ENCODE measurements at regions not wholly inside any gene's neighbourhood (a gene's known extent, or its start where the extent isn't known, plus 50 kb on each side); places are given as distances from the start of the nearest gene placed in this dataset.

- DNase-seq: no peak
Observed at GRCh38 chr18:46352520-46353250, 248.5 kb downstream of the HAUS1 start.

- DNase-seq: no peak
Observed at GRCh38 chr18:46353460-46353859, 249.3 kb downstream of the HAUS1 start.

DNA sequence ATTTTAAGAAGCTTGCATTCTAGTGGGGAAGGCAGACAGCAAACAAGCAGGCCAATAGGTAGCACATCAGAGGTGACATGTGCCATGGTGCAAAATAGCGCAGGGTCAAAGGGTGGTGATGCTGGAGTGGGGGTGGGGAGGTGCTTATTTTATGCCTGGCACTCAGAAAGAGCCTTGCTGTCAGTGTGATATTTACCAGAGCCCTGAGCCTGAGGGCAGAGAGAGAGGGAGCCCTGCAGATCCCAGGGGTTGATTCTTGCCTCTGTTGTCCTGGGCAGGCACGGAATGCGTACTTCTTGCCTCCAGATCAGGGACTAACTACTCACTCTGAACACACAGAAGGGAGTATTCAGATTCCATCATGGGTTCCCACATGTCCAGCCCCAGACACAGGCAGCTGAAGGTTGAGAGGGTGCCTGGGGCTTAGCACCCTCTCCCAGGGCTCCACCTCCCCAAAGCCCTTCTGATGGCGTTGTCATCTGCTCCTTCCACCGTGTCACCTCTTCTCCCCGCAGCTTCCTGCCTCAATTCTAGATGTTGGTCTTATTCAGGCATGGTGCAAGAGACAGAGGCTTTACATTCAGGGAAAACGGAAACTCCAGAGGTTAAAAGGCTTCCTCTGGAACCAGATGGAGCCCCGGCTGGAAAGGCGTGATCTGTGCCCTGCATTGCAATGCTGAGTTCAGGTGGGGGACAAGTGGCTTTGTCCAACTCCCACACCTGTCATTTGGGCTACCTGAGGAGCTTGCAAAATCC lies 252.3 kb downstream of the HAUS1 start:
- DNase-seq: no peak

DNA sequence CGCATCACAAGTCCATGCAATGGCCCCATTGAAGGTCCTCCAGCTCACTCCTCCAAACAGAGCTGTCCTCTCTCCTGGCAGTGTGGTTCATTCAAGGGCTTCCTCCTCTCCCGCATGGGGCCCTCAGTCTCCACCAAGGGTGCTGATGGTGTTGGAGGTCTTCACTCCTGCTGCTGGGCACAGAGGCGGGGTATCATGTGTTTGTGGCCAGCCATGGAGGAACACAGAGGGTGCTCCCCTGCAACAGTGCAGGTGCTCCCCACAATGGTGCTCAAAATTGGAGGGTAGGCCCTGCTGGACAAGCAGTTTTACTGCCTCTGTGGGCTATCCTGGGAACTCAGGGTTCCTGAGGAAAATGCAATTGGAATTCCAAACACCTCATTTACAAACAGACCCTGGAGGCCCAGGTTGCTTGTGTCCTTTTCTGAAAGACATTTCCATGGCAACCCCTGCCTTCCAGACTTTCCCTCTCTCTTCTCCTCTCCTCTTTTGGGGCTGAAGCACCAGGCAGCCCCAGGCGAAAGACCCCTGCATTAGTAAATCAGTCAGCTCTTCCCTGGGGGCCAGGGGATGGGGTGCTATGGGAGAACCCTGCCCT lies 256.0 kb downstream of the HAUS1 start:
- no peak for DNase-seq

DNA sequence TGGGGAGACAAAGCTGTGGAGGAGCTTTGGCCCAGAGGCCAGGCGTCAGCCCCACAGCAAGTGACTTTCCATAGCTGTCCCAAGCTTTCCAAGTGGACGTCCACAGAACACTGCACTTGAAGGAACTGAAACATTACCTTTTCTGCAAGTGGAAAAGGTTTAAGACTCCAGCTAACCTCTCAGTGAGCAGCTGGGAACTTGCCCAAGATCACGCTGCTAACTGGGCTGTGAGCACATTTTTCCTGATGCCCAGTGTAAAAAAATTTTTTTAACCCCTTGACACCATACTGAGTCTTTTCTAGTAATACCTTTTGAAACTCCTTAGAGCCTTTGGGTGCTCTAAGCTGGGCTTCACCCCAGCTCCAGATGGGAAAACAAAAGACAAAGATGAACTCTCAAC lies 256.7 kb downstream of the HAUS1 start:
- no peak for DNase-seq

- no peak for DNase-seq
Observed at GRCh38 chr18:46362533-46362932, 258.3 kb downstream of the HAUS1 start.

GRCh38 chr18:46364048-46364447 lies 259.9 kb downstream of the HAUS1 start:
- DNase-seq: no peak

DNA sequence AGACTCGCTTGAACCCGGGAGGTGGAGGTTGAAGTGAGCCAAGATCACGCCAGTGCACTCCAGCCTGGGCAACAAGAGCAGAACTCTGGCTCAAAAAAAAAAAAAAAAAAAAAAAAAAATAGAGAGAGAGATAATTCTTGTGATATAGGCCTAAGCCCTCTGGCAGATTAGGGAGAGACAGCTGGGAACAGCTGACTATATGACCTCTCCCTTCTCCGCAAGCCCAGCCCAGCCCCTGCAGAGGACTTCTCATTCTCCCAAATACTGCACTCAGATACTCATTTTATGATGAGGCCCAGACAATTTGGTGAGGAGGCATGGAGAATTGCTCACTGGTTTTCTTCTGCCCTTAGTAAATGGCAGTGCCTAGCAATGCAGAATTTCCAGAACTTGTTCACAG lies 262.0 kb downstream of the HAUS1 start:
- no peak for DNase-seq

GRCh38 chr18:46366751-46367376 lies 262.7 kb downstream of the HAUS1 start:
- no peak for DNase-seq

DNA sequence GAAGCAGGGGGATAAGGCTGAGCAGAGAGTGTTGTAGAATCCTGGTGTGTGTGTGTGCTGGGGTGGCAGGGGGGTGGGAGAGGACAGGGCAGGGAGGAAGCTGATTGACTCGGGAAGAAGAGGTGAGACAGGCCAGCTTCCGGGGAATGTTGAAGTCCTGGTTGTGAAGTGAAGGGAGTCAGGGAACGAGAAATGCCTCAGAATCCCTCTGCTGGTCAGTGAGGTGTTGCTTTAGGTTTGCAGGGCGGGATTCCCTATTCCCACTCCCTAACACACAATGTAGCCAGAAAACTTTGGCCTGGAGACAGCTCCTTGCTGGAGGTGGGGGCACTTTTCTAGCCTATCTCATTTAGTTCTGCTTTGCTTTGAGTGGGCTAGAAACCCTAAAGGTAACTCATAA lies 265.1 kb downstream of the HAUS1 start:
- peak; percentile 7 for DNase-seq

DNA sequence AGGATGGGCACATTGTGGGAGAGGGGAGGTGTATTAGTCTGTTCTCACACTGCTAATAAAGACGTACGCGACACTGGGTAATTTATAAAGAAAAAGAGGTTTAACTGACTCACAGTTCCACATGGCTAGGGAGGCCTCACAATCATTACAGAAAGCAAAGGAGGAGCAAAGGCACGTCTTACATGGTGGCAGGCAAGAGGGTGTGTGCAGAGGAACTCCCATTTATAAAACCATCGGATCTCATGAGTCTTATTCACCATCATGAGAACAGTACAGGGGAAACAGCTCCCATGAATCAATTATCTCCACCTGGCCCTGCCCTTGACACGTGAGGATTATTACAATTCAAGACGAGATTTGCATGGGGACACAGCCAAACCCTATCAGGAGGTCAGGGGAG lies 266.7 kb downstream of the HAUS1 start:
- no peak for DNase-seq

- no peak for DNase-seq
Observed at GRCh38 chr18:46372670-46373069, 268.5 kb downstream of the HAUS1 start.

- no peak for DNase-seq
Observed at GRCh38 chr18:46373131-46373530, 268.9 kb downstream of the HAUS1 start.

DNA sequence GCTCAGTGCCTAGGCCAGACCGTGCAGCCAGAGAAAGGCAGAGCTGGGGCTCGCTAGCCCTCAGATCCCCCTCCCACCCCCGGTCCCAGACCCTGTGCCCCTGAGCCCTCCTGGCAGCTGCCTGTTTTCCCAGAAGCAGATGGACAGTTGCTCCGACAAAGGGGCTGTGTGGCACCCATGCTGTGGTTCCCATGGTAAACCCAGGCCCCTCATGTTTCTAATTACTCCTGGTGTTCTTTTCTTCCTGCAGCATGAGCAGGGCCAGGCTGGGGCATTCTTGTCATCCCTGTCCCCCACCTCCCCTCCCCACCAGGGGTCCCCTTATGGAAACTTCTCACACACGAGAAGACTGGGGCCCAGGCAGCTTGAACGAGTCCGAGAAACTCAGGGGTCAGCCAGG lies 269.6 kb downstream of the HAUS1 start:
- no peak for DNase-seq

- no peak for DNase-seq
Observed at GRCh38 chr18:46374850-46375249, 270.7 kb downstream of the HAUS1 start.

GRCh38 chr18:46377557-46377956 lies 273.4 kb downstream of the HAUS1 start:
- DNase-seq: no peak

DNA sequence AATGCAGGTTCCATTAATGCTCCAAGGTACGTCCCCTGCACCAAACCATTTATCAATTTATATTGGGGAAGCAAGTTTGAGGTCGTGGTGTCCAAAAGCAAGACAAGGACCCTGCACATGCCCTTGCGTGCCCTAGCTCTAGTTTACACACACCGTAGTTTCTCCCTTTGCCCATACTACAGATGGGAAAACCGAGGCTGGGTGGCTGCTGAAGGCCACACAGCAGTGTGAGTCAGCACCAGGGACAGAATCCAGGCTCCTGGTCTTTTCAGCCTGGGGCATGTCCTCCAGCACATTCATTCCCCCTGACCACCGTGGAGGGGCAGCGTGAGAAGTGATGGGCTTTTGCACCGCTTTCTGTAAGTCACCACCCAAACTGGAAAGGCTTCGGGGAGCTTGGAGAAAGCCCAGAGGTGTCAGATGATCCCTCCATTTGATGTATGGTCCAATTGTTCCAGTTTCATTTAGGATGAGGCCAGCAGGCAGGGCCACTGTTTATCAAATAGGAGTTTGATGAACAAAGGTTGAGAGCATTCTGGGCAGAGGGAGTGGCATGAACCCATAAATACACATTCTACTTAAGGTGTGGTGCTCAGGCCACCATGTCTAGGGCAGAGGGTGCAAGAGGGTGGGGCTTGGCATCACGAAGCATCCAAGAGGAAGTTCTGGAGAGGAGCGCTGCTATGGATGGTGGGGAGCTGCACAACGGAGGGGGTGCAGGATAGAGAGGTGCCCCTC lies 274.1 kb downstream of the HAUS1 start:
- DNase-seq: no peak

GRCh38 chr18:46378864-46379207 lies 274.7 kb downstream of the HAUS1 start:
- DNase-seq: no peak

- no peak for DNase-seq
Observed at GRCh38 chr18:46379323-46379950, 275.3 kb downstream of the HAUS1 start.

GRCh38 chr18:46385124-46385523 lies 271.9 kb downstream of the LOXHD1 start:
- DNase-seq: no peak

- no peak for DNase-seq
Observed at GRCh38 chr18:46386788-46387187, 270.2 kb downstream of the LOXHD1 start.

GRCh38 chr18:46387441-46388131 lies 269.4 kb downstream of the LOXHD1 start:
- peak; percentile 68 for DNase-seq
